ENCODE measurements at regions not wholly inside any gene's neighbourhood (a gene's known extent, or its start where the extent isn't known, plus 50 kb on each side); places are given as distances from the start of the nearest gene placed in this dataset.
"Not testable (repeated sequence)": the region's sequence is repeated elsewhere in the genome, so short reads cannot be mapped to it uniquely, and the experiment has no call there.

GRCh38 chr13:31517599-31517998 lies 221.7 kb upstream of the RXFP2 start:
- DNase-seq (ENCODE audit: low read depth, low spot score), result no peak

GRCh38 chr13:31518645-31519044 lies 220.7 kb upstream of the RXFP2 start:
- no peak for DNase-seq (ENCODE audit: low read depth, low spot score)

- DNase-seq (ENCODE audit: low read depth, low spot score), result no peak
These were observed 217.9 kb upstream of the RXFP2 start for GRCh38 chr13:31521435-31521834.

- no peak for DNase-seq (ENCODE audit: low read depth, low spot score)
These were observed 216.9 kb upstream of the RXFP2 start for GRCh38 chr13:31522396-31522795.

- no peak for DNase-seq (ENCODE audit: low read depth, low spot score)
These were observed 211.2 kb upstream of the RXFP2 start for GRCh38 chr13:31528176-31528575.

- DNase-seq (ENCODE audit: low read depth, low spot score), result no peak
These were observed 210.6 kb upstream of the RXFP2 start for GRCh38 chr13:31528758-31529157.

- DNase-seq (ENCODE audit: low read depth, low spot score), result no peak
These were observed 208.4 kb upstream of the RXFP2 start for GRCh38 chr13:31530922-31531321.

- no peak for DNase-seq (ENCODE audit: low read depth, low spot score)
These were observed 202.3 kb upstream of the RXFP2 start for GRCh38 chr13:31537052-31537451.

GRCh38 chr13:31538067-31539042 lies 201.0 kb upstream of the RXFP2 start:
- no peak for DNase-seq (ENCODE audit: low read depth, low spot score)

GRCh38 chr13:31540281-31540680 lies 199.0 kb upstream of the RXFP2 start:
- no peak for DNase-seq (ENCODE audit: low read depth, low spot score)

GRCh38 chr13:31543190-31543589 lies 196.1 kb upstream of the RXFP2 start:
- no peak for DNase-seq (ENCODE audit: low read depth, low spot score)

GRCh38 chr13:31545616-31546015 lies 193.7 kb upstream of the RXFP2 start:
- no peak for DNase-seq (ENCODE audit: low read depth, low spot score)

GRCh38 chr13:31556376-31556775 lies 182.9 kb upstream of the RXFP2 start:
- DNase-seq (ENCODE audit: low read depth, low spot score), result no peak

GRCh38 chr13:31584221-31584620 lies 155.1 kb upstream of the RXFP2 start:
- DNase-seq (ENCODE audit: low read depth, low spot score), result not testable (repeated sequence)

- DNase-seq (ENCODE audit: low read depth, low spot score), result no peak
These were observed 151.5 kb upstream of the RXFP2 start for GRCh38 chr13:31587698-31588266.

- no peak for DNase-seq (ENCODE audit: low read depth, low spot score)
These were observed 151.0 kb upstream of the RXFP2 start for GRCh38 chr13:31588316-31588715.

GRCh38 chr13:31588893-31589292 lies 150.4 kb upstream of the RXFP2 start:
- DNase-seq (ENCODE audit: low read depth, low spot score), result no peak

GRCh38 chr13:31591642-31592233 lies 147.6 kb upstream of the RXFP2 start:
- no peak for DNase-seq (ENCODE audit: low read depth, low spot score)

- DNase-seq (ENCODE audit: low read depth, low spot score), result no peak
These were observed 145.3 kb upstream of the RXFP2 start for GRCh38 chr13:31594056-31594455.

GRCh38 chr13:31595563-31595962 lies 143.8 kb upstream of the RXFP2 start:
- no peak for DNase-seq (ENCODE audit: low read depth, low spot score)

- DNase-seq (ENCODE audit: low read depth, low spot score), result no peak
These were observed 140.3 kb upstream of the RXFP2 start for GRCh38 chr13:31598990-31599389.

- no peak for DNase-seq (ENCODE audit: low read depth, low spot score)
These were observed 134.1 kb upstream of the RXFP2 start for GRCh38 chr13:31605076-31605860.

All from brain pericyte (primary cell).